OCI-LY7 (cell line): ENCODE measurements at regions not wholly inside any gene's neighbourhood (a gene's known extent, or its start where the extent isn't known, plus 50 kb on each side); places are given as distances from the start of the nearest gene placed in this dataset.
A peak's percentile ranks its signal among the peaks of the same experiment; 100 is the strongest.

Source experiments
- BruUV-seq: library from RNA; stranded (reverse); fragments of 400-500 nt; replicated peaks from 2 replicates; lab custom pipeline; 2021; lab: Mats Ljungman, UMichigan
- CTCF ChIA-PET: fragments of 300-600 bp; sonication (Branson Sonifier 250); formaldehyde crosslinking; loops from one replicate; lab custom pipeline; 2022; ENCODE audit warnings: antibody characterized with exemption; ENCODE audit not compliant: unreplicated experiment; lab: Charles Lee
- POLR2A ChIA-PET: fragments of 300-600 bp; sonication (Branson Sonifier 250); formaldehyde crosslinking; loops from one replicate; lab custom pipeline; 2022; ENCODE audit warnings: antibody characterized with exemption; lab: Charles Lee
- DNase-seq: peaks from one replicate; pipeline ENCODE4 v3.0.0-alpha.2; 2015; ENCODE audit warnings: low spot score
- H2AFZ ChIP-seq: fragments of 200-600 bp; sonication (generic), shearing (Covaris generic); 2 replicates; pipeline ENCODE4 v1.6.1; 2014; ENCODE audit warnings: mild to moderate bottlenecking, antibody characterized with exemption, low read length, moderate library complexity
- H3K27ac ChIP-seq: fragments of 200-600 bp; sonication (generic); 2 replicates; pipeline ENCODE4 v1.5.1; 2014; ENCODE audit warnings: mixed run types, low read depth, mild to moderate bottlenecking, moderate library complexity, low read length, inconsistent platforms; ENCODE audit not compliant: poor library complexity, severe bottlenecking
- H3K36me3 ChIP-seq: fragments of 200-600 bp; sonication (generic); 2 replicates; pipeline ENCODE4 v1.6.1; 2014; ENCODE audit warnings: mild to moderate bottlenecking, antibody characterized with exemption, low read length, moderate library complexity, mixed read lengths; ENCODE audit not compliant: insufficient read depth
- H3K4me1 ChIP-seq: fragments of 200-600 bp; sonication (generic); 2 replicates; pipeline ENCODE4 v1.5.1; 2014; ENCODE audit warnings: mild to moderate bottlenecking, low read length; ENCODE audit not compliant: insufficient read depth, poor library complexity, severe bottlenecking
- H3K4me2 ChIP-seq: fragments of 200-600 bp; sonication (generic); 2 replicates; pipeline ENCODE4 v1.6.1; 2014; ENCODE audit warnings: mild to moderate bottlenecking, low read length
- H3K4me3 ChIP-seq: fragments of 200-600 bp; sonication (generic); 2 replicates; pipeline ENCODE4 v1.5.1; 2014; ENCODE audit warnings: mild to moderate bottlenecking, low read depth, low read length; ENCODE audit not compliant: poor library complexity, severe bottlenecking
- H3K79me2 ChIP-seq: fragments of 200-600 bp; sonication (generic); 2 replicates; pipeline ENCODE4 v1.6.1; 2016; ENCODE audit warnings: low read depth, mild to moderate bottlenecking, low read length, moderate library complexity, mixed read lengths; ENCODE audit not compliant: insufficient read depth
- H3K9me2 ChIP-seq: fragments of 200-600 bp; sonication (generic); 2 replicates; pipeline ENCODE4 v1.6.1; 2016; ENCODE audit warnings: mild to moderate bottlenecking, low read length, mixed read lengths; ENCODE audit not compliant: insufficient read depth
- H3K9me3 ChIP-seq: fragments of 200-600 bp; sonication (generic); 2 replicates; pipeline ENCODE4 v1.6.1; 2014; ENCODE audit warnings: mild to moderate bottlenecking, mixed run types, low read length, mixed read lengths
- H4K20me1 ChIP-seq: fragments of 200-600 bp; sonication (generic); 2 replicates; pipeline ENCODE4 v1.6.1; 2014; ENCODE audit warnings: mild to moderate bottlenecking, antibody characterized with exemption, low read length, moderate library complexity, mixed read lengths; ENCODE audit not compliant: insufficient read depth
- EZH2phosphoT487 ChIP-seq: fragments of 200-600 bp; sonication (generic); IDR thresholded peaks from 2 replicates; pipeline ENCODE4 v1.6.1; 2018; ENCODE audit warnings: low read depth, borderline replicate concordance, mild to moderate bottlenecking, mixed run types, antibody characterized with exemption, low read length, moderate library complexity, mixed read lengths
- intact Hi-C: fragments of 100-400 bp; cut with micrococcal nuclease; formaldehyde crosslinking; loops from one replicate; pipeline ENCODE4 v1.10.0; 2022; ENCODE audit not compliant: unreplicated experiment
- TF ChIP-seq, protein P1 (sequence below): fragments of 200-600 bp; sonication (generic); conservative IDR thresholded peaks from 2 replicates; pipeline ENCODE4 v1.5.1; 2014; ENCODE audit warnings: mild to moderate bottlenecking, antibody characterized with exemption, low read length, moderate library complexity, mixed read lengths

DNA sequence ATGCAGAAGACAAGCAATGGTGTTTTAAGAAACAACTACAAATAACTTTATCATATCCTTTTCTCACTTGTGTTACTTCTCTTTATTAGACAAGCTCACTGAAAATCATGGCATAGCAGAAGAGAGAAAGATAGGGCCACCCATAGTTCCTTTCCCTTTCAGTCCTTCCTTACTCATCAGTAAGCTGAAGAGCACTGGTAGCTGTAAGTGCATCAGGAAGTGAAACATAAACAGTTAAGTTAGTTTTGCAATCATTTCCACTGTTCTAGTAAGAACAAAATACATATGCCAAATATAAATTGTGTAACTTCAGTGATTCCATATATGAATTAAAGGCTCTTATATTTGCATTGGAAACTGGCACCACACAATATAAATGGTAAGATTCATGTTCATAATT lies 220.1 kb downstream of the HACE1 start:
- Histone ChIP-seq H3K4me3 (peak overlapping the region; percentile 48), H3K4me1 (peaks cover 74% of the 10 kb centered on the region), H3K9me2 (no peaks in the 10 kb centered on the region), H3K4me2 (peak overlapping the region; percentile 78), H4K20me1 (no peaks in the 10 kb centered on the region), H2AFZ (peak overlapping the region; percentile 71; the same call in 1 of the 2 replicates), H3K9me3 (peaks cover 26% of the 10 kb centered on the region; the same call in 1 of the 2 replicates), H3K27ac (peak overlapping the region; percentile 99), H3K79me2 (no peaks in the 10 kb centered on the region), H3K36me3 (peaks cover 15% of the 10 kb centered on the region)
- peak; percentile 72 for DNase-seq
- CTCF ChIA-PET = interaction anchor here (0.7 to 1.5 kb wide), 2 partner anchors 11 to 112 kb away, joined by 3 to 5 read pairs; no protein-coding TSS in a partner anchor
- intact Hi-C loops = loop anchor here (2.0 to 10.0 kb wide), 3 partner anchors 43 to 1535 kb away; no protein-coding TSS in a partner anchor
- TSS peak; percentile 79 for BruUV-seq
- POLR2A ChIA-PET = interaction anchor here (0.7 to 4.4 kb wide), 10 partner anchors 9 to 81 kb away, joined by 3 to 54 read pairs (median 8); no protein-coding TSS in a partner anchor
- TF ChIP-seq EZH2phosphoT487 = no peak
- TF ChIP-seq, protein P1, sequence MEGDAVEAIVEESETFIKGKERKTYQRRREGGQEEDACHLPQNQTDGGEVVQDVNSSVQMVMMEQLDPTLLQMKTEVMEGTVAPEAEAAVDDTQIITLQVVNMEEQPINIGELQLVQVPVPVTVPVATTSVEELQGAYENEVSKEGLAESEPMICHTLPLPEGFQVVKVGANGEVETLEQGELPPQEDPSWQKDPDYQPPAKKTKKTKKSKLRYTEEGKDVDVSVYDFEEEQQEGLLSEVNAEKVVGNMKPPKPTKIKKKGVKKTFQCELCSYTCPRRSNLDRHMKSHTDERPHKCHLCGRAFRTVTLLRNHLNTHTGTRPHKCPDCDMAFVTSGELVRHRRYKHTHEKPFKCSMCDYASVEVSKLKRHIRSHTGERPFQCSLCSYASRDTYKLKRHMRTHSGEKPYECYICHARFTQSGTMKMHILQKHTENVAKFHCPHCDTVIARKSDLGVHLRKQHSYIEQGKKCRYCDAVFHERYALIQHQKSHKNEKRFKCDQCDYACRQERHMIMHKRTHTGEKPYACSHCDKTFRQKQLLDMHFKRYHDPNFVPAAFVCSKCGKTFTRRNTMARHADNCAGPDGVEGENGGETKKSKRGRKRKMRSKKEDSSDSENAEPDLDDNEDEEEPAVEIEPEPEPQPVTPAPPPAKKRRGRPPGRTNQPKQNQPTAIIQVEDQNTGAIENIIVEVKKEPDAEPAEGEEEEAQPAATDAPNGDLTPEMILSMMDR = no peak

DNA sequence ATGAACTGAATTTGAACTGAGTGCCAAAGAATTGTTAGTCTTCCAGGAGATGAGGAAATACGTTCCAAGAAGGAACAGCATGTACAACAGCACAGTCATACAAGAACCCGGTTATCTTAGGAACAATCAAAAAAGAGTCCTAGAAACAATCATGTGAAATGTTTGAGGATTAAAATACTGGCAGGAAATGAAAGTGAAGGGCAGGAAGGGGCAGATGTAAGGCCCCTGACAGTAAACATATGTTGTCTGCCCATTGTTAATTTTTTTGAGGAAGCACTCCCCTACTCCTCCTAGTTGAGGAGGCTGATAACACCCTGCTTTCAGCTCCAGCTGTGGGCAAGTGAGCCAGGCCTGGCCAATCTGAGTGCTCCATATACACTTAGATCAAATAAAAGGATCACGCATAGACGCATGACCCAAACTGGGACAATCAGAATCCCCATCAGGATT lies 220.9 kb downstream of the HACE1 start:
- TF ChIP-seq, protein P1 = no peak
- TF ChIP-seq EZH2phosphoT487 = no peak
- H3K4me2 ChIP-seq = peak overlapping the region; percentile 78
- ChIA-PET CTCF (no interaction called here), POLR2A (interaction anchor here (0.7 to 4.4 kb wide), 9 partner anchors 8 to 1120 kb away, joined by 3 to 54 read pairs (median 7); no protein-coding TSS in a partner anchor)
- peaks cover 66% of the 10 kb centered on the region for H3K4me1 ChIP-seq
- peak overlapping the region; percentile 48 for H3K4me3 ChIP-seq
- H3K27ac ChIP-seq = peak overlapping the region; percentile 99
- H3K9me3 ChIP-seq = peaks cover 31% of the 10 kb centered on the region; the same call in 1 of the 2 replicates
- H3K79me2 ChIP-seq = no peaks in the 10 kb centered on the region
- no peaks in the 10 kb centered on the region for H3K9me2 ChIP-seq
- H2AFZ ChIP-seq = peak overlapping the region; percentile 71; the same call in 1 of the 2 replicates
- intact Hi-C loops = loop anchor here (2.0 to 5.0 kb wide), 2 partner anchors 44 to 133 kb away; no protein-coding TSS in a partner anchor
- peak; percentile 84 for DNase-seq
- H3K36me3 ChIP-seq = peaks cover 15% of the 10 kb centered on the region
- BruUV-seq = no TSS peak
- H4K20me1 ChIP-seq = no peaks in the 10 kb centered on the region

DNA sequence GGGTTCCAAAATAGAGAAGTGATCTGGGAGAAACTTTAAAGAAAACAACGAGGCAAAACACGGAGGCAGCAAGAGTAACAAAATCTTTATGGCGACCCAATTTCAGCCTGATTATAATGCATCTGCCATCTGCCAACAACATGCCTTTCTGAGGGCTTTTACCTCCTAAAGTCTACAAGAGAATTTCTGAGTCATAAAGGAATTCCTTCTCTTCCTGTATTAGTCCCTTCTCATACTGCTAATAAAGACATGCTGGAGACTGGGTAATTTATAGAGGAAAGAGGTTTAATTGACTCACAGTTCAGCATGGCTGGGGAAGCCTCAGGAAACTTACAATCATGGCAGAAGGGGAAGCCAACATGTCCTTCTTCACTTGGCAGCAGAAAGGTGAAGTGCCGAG lies 226.6 kb downstream of the HACE1 start:
- H3K4me2 ChIP-seq = no peak overlapping the region
- H3K9me3 ChIP-seq = peaks cover 30% of the 10 kb centered on the region
- DNase-seq = no peak
- TF ChIP-seq, protein P1 = no peak
- TF ChIP-seq EZH2phosphoT487 = no peak
- no peaks in the 10 kb centered on the region for H4K20me1 ChIP-seq
- ChIA-PET CTCF (no interaction called here), POLR2A (interaction anchor here (0.6 to 0.8 kb wide), 2 partner anchors 13 to 1162 kb away, joined by 3 read pairs; no protein-coding TSS in a partner anchor)
- no peak overlapping the region for H3K4me3 ChIP-seq
- BruUV-seq = no TSS peak
- no peaks in the 10 kb centered on the region for H3K9me2 ChIP-seq
- H3K36me3 ChIP-seq = peaks cover 24% of the 10 kb centered on the region
- peaks cover 42% of the 10 kb centered on the region for H3K4me1 ChIP-seq
- H2AFZ ChIP-seq = no peak overlapping the region
- H3K79me2 ChIP-seq = no peaks in the 10 kb centered on the region
- intact Hi-C loops = no loop called here
- no peak overlapping the region for H3K27ac ChIP-seq
